GM12878 (cell line): ENCODE measurements at regions not wholly inside any gene's neighbourhood (a gene's known extent, or its start where the extent isn't known, plus 50 kb on each side); places are given as distances from the start of the nearest gene placed in this dataset.
A peak's percentile ranks its signal among the peaks of the same experiment; 100 is the strongest.

Experiments
- ATAC-seq: fragments of 200-7000 bp; cut with Tn5 transposase; 3 replicates; pipeline ENCODE4 v1.9.1; 2020; ENCODE audit warnings: mild to moderate bottlenecking, moderate library complexity
- BruUV-seq: library from RNA; stranded (reverse); fragments of 400-500 nt; replicated peaks from 2 replicates; lab custom pipeline; 2021; lab: Mats Ljungman, UMichigan
- CTCF ChIA-PET: fragments of 300-600 bp; sonication (Branson Sonifier 250); formaldehyde crosslinking; extraction: SDS; loops from one replicate; lab custom pipeline; 2021; ENCODE audit warnings: inconsistent platforms; lab: Yijun Ruan, JAX
- POLR2A ChIA-PET: fragments of 350-600 bp; formaldehyde crosslinking; extraction: SDS; loops from one replicate; lab custom pipeline; 2021; ENCODE audit warnings: inconsistent platforms; lab: Charles Lee
- RAD21 ChIA-PET: fragments of 300-600 bp; sonication (Branson Sonifier 250); formaldehyde crosslinking; loops from one replicate; lab custom pipeline; 2023; ENCODE audit warnings: antibody characterized with exemption; ENCODE audit not compliant: unreplicated experiment; lab: Charles Lee
- SMC1A ChIA-PET: fragments of 300-600 bp; sonication (Branson Sonifier 250); formaldehyde crosslinking; loops from one replicate; lab custom pipeline; 2023; ENCODE audit not compliant: unreplicated experiment, uncharacterized antibody; lab: Charles Lee
- DNase-seq: peaks from one replicate; pipeline ENCODE4 v3.0.0-alpha.2; 2011; ENCODE audit warnings: low read depth, low spot score
- FAIRE-seq: peaks from 3 replicates; lab custom pipeline; 2011; peaks lifted over from hg19 to GRCh38; lab: Jason Lieb, UNC
- H2AFZ ChIP-seq: 2 replicates; pipeline ENCODE4 v1.6.0; 2011; ENCODE audit warnings: low read depth, low read length, control low read depth; ENCODE audit not compliant: control insufficient read depth
- H3K27ac ChIP-seq: 2 replicates; pipeline ENCODE4 v1.5.1; 2011; ENCODE audit warnings: control low read depth; ENCODE audit not compliant: control insufficient read depth, insufficient read depth
- H3K27me3 ChIP-seq, 2 experiments: replicated peaks in 1 of 2; 2 replicates each; pipeline versions ENCODE4 v1.6.0 to v1.6.1; 2011; ENCODE audit warnings: low read length in 1 of 2; ENCODE audit not compliant: control insufficient read depth in 2 of 2, insufficient read depth in 2 of 2
- H3K36me3 ChIP-seq, 2 experiments: 2 replicates each; pipeline ENCODE4 v1.5.1; 2011; ENCODE audit warnings: low read length in 1 of 2; ENCODE audit not compliant: control insufficient read depth in 2 of 2, insufficient read depth in 2 of 2
- H3K4me1 ChIP-seq: 2 replicates; pipeline ENCODE4 v1.6.1; 2011; ENCODE audit warnings: mild to moderate bottlenecking, low read length, moderate library complexity, mixed read lengths; ENCODE audit not compliant: control insufficient read depth, insufficient read depth
- H3K4me2 ChIP-seq: 2 replicates; pipeline ENCODE4 v1.6.0; 2011; ENCODE audit warnings: control low read depth; ENCODE audit not compliant: control insufficient read depth, insufficient read depth
- H3K4me3 ChIP-seq: fragments of 200-600 bp; sonication (generic); 2 replicates; pipeline ENCODE4 v1.5.1; 2016
- H3K79me2 ChIP-seq: 2 replicates; pipeline ENCODE4 v1.6.0; 2011; ENCODE audit warnings: low read length; ENCODE audit not compliant: control insufficient read depth, insufficient read depth
- H3K9ac ChIP-seq: 2 replicates; pipeline ENCODE4 v1.8.0; 2011; ENCODE audit warnings: low read length, control low read depth, mixed read lengths; ENCODE audit not compliant: control insufficient read depth, insufficient read depth
- H3K9me3 ChIP-seq: replicated peaks from 3 replicates; pipeline ENCODE4 v1.5.1; 2011; ENCODE audit warnings: mild to moderate bottlenecking, low read length; ENCODE audit not compliant: control insufficient read depth, insufficient read depth
- H4K20me1 ChIP-seq: 2 replicates; pipeline ENCODE4 v1.6.0; 2011; ENCODE audit not compliant: control insufficient read depth, insufficient read depth
- ATF7 ChIP-seq: fragments of 450-650 bp; IDR thresholded peaks from 2 replicates; pipeline ENCODE4 v1.6.1; 2016; ENCODE audit warnings: low read depth, mild to moderate bottlenecking
- BACH1 ChIP-seq: fragments of 450-650 bp; IDR thresholded peaks from 2 replicates; pipeline ENCODE4 v1.6.1; 2017; ENCODE audit warnings: mild to moderate bottlenecking, borderline replicate concordance
- CBX3 ChIP-seq: fragments of 200-600 bp; sonication (generic); IDR thresholded peaks from 2 replicates; pipeline ENCODE4 v1.6.1; 2016; ENCODE audit warnings: low read depth, borderline replicate concordance
- CTCF ChIP-seq, 3 experiments: IDR thresholded peaks in 2 of 3; conservative IDR thresholded peaks in 1 of 3; 2 replicates each; pipeline ENCODE4 v1.5.1; 2011; ENCODE audit warnings: low read depth in 3 of 3, low read length in 3 of 3, mild to moderate bottlenecking in 3 of 3, control low read depth in 2 of 3, moderate library complexity in 2 of 3, inconsistent platforms in 1 of 3, mixed read lengths in 1 of 3; ENCODE audit not compliant: control insufficient read depth in 2 of 3, insufficient read depth in 1 of 3; ENCODE audit errors: extremely low read depth in 1 of 3
- ETV6 ChIP-seq, 2 experiments: fragments of 450-650 bp in 1 of 2; IDR thresholded peaks in 1 of 2; conservative IDR thresholded peaks in 1 of 2; 2 replicates each; pipeline ENCODE4 v1.6.1; 2014; ENCODE audit warnings: antibody characterized with exemption in 1 of 2, borderline replicate concordance in 1 of 2, low read depth in 1 of 2, mild to moderate bottlenecking in 1 of 2, moderate library complexity in 1 of 2
- FOXM1 ChIP-seq: IDR thresholded peaks from 2 replicates; pipeline ENCODE4 v1.6.1; 2012; ENCODE audit warnings: low read depth, mild to moderate bottlenecking, inconsistent platforms, low read length, moderate library complexity
- PBX3 ChIP-seq: IDR thresholded peaks from 2 replicates; pipeline ENCODE4 v1.6.1; 2011; ENCODE audit warnings: mild to moderate bottlenecking, low read depth, low read length, moderate library complexity; ENCODE audit not compliant: insufficient replicate concordance
- PML ChIP-seq: IDR thresholded peaks from 2 replicates; pipeline ENCODE4 v1.6.1; 2012; ENCODE audit warnings: low read length, inconsistent platforms
- ZBTB11 ChIP-seq: fragments of 450-650 bp; formaldehyde crosslinking; IDR thresholded peaks from 2 replicates; pipeline ENCODE4 v1.5.0; 2022; ENCODE audit warnings: mild to moderate bottlenecking, missing genetic modification characterization
- WGBS: methylation state at CpG from one replicate; pipeline ENCODE4 v1.1.6; 2016; ENCODE audit warnings: low lambda C conversion rate; ENCODE audit not compliant: insufficient replicate concordance, insufficient coverage; ENCODE audit errors: missing lambda C conversion rate; 5-methylcytosine and 5-hydroxymethylcytosine counted together
- in situ Hi-C: fragments of 300-500 bp; cut with MboI; formaldehyde crosslinking; loops from 9 replicates; pipeline ENCODE4 v1.14.3; 2018; ENCODE audit warnings: mixed read lengths
- intact Hi-C: fragments of 100-400 bp; cut with micrococcal nuclease; formaldehyde crosslinking; loops from one replicate; pipeline ENCODE4 v1.14.2; 2022; ENCODE audit not compliant: unreplicated experiment

GRCh38 chr3:177816667-177817208, 619.5 kb upstream of the TBL1XR1 start:
- H3K27ac ChIP-seq = no peak overlapping the region
- BruUV-seq = no TSS peak
- no peak overlapping the region for H3K4me2 ChIP-seq
- no peaks in the 10 kb centered on the region for H3K36me3 ChIP-seq
- ChIA-PET SMC1A (no interaction called here), CTCF (no interaction called here), RAD21 (no interaction called here), POLR2A (no interaction called here)
- H3K27me3 ChIP-seq = no peaks in the 10 kb centered on the region
- H2AFZ ChIP-seq = no peak overlapping the region
- intact Hi-C loops = no loop called here
- H3K79me2 ChIP-seq = no peaks in the 10 kb centered on the region
- 35% methylated on average over 6 of the region's 6 CpGs for WGBS
- peak; percentile 40; the same call in 1 of the 3 replicates for ATAC-seq
- in situ Hi-C loops = no loop called here
- peaks cover 6% of the 10 kb centered on the region for H3K4me1 ChIP-seq
- no peak for FAIRE-seq
- TF ChIP-seq BACH1 = no peak
- TF ChIP-seq CTCF (IDR thresholded peaks at IDR 0.05 in 2 of 3, conservative IDR thresholded peaks at IDR 0.05 in 1 of 3; ENCODE audit: control insufficient read depth in 2 of 3, extremely low read depth in 1 of 3, insufficient read depth in 1 of 3, low read depth in 3 of 3, low read length in 3 of 3) = peak in 1 of 3 experiments; percentile 16; a peak in 1 of 6 replicates
- no peak overlapping the region for H3K4me3 ChIP-seq
- no peaks in the 10 kb centered on the region for H3K9me3 ChIP-seq
- no peak overlapping the region for H3K9ac ChIP-seq
- no peaks in the 10 kb centered on the region for H4K20me1 ChIP-seq
- DNase-seq = no peak

GRCh38 chr3:177817751-177818150, 620.5 kb upstream of the TBL1XR1 start:
- Histone ChIP-seq H3K4me2 (no peak overlapping the region), H3K4me3 (no peak overlapping the region), H4K20me1 (no peaks in the 10 kb centered on the region), H3K79me2 (no peaks in the 10 kb centered on the region), H3K27ac (no peak overlapping the region), H3K27me3 (no peaks in the 10 kb centered on the region), H3K9ac (no peak overlapping the region), H3K4me1 (peaks cover 6% of the 10 kb centered on the region), H3K36me3 (no peaks in the 10 kb centered on the region), H3K9me3 (no peaks in the 10 kb centered on the region), H2AFZ (no peak overlapping the region)
- DNase-seq = no peak
- BruUV-seq = no TSS peak
- POLR2A ChIA-PET = no interaction called here
- intact Hi-C loops (no loop called here), in situ Hi-C loops (no loop called here)
- 18% methylated on average over 2 of the region's 2 CpGs for WGBS
- SMC1A ChIA-PET = no interaction called here
- no peak for ATAC-seq
- RAD21 ChIA-PET = no interaction called here
- CTCF ChIA-PET = no interaction called here
- no peak for FAIRE-seq
- TF ChIP-seq FOXM1 = no peak
- TF ChIP-seq BACH1 = no peak
- no peak for TF ChIP-seq ZBTB11 (CRISPR knock-in tag)
- no peak for TF ChIP-seq PML
- TF ChIP-seq ATF7 = no peak
- TF ChIP-seq ETV6 (conservative IDR thresholded peaks at IDR 0.05 in 1 of 2, IDR thresholded peaks at IDR 0.05 in 1 of 2; ENCODE audit: borderline replicate concordance in 1 of 2, low read depth in 1 of 2) = no peak
- no peak for TF ChIP-seq PBX3
- no peak for TF ChIP-seq CBX3
